Panc1 (cell line): ENCODE measurements at regions not wholly inside any gene's neighbourhood (a gene's known extent, or its start where the extent isn't known, plus 50 kb on each side); places are given as distances from the start of the nearest gene placed in this dataset.

Experiments
- CTCF ChIP-seq: fragments of 450-650 bp; IDR thresholded peaks from 2 replicates; pipeline ENCODE4 v1.5.1; 2017; ENCODE audit warnings: mild to moderate bottlenecking
- POLR2AphosphoS5 ChIP-seq: IDR thresholded peaks from 2 replicates; pipeline ENCODE4 v1.6.1; 2012; ENCODE audit warnings: mild to moderate bottlenecking, low read depth, low read length, moderate library complexity

GRCh38 chr18:26717123-26717719 is 148.3 kb downstream of the AQP4 start:
- no peak for TF ChIP-seq POLR2AphosphoS5
- TF ChIP-seq CTCF: no peak
